ENCODE measurements at regions not wholly inside any gene's neighbourhood (a gene's known extent, or its start where the extent isn't known, plus 50 kb on each side); places are given as distances from the start of the nearest gene placed in this dataset.
A peak's percentile ranks its signal among the peaks of the same experiment; 100 is the strongest.

GRCh38 chr12:62136496-62136895 lies 123.7 kb upstream of the USP15 start:
- Histone ChIP-seq H3K9me3 (ENCODE audit: control insufficient read depth, insufficient read depth, low read depth, low read length) (no peaks in the 10 kb centered on the region), H3K36me3 (ENCODE audit: control insufficient read depth in 2 of 2, insufficient read depth in 1 of 2, low read length in 2 of 2) (no peaks in the 10 kb centered on the region), H3K4me3 (ENCODE audit: low read depth, low read length) (no peak overlapping the region), H3K4me1 (ENCODE audit: control insufficient read depth, insufficient read depth, low read length) (no peaks in the 10 kb centered on the region), H3K27ac (ENCODE audit: extremely low read depth, low read depth, low read length) (no peak overlapping the region)
- CTCF ChIA-PET = interaction anchor here (2.4 kb wide), 1 partner anchor 13 kb away, joined by 9 read pairs; no protein-coding TSS in a partner anchor
- POLR2A ChIA-PET = no interaction called here
- no peak for TF ChIP-seq ZNF580 (tag by site-specific recombination; IDR thresholded peaks at IDR 0.05)

GRCh38 chr12:62138527-62138926 lies 121.7 kb upstream of the USP15 start:
- Histone ChIP-seq H3K9me3 (ENCODE audit: control insufficient read depth, insufficient read depth, low read depth, low read length) (no peaks in the 10 kb centered on the region), H3K36me3 (ENCODE audit: control insufficient read depth in 2 of 2, insufficient read depth in 1 of 2, low read length in 2 of 2) (no peaks in the 10 kb centered on the region), H3K27ac (ENCODE audit: extremely low read depth, low read depth, low read length) (no peak overlapping the region), H3K4me1 (ENCODE audit: control insufficient read depth, insufficient read depth, low read length) (no peaks in the 10 kb centered on the region), H3K4me3 (ENCODE audit: low read depth, low read length) (no peak overlapping the region)
- ChIA-PET CTCF (interaction anchor here (0.6 kb wide), 1 partner anchor 121 kb away, joined by 3 read pairs; no protein-coding TSS in a partner anchor), POLR2A (no interaction called here)
- peak; percentile 63 for TF ChIP-seq GLIS1 (tag by site-specific recombination; IDR thresholded peaks at IDR 0.05)
- no peak for TF ChIP-seq ZNF747 (tag by site-specific recombination; IDR thresholded peaks at IDR 0.05)
- TF ChIP-seq ZNF449 (tag by site-specific recombination; IDR thresholded peaks at IDR 0.05) = no peak
- no peak for TF ChIP-seq ZSCAN18 (tag by site-specific recombination; IDR thresholded peaks at IDR 0.05)
- TF ChIP-seq ZNF302 (tag by site-specific recombination; IDR thresholded peaks at IDR 0.05; ENCODE audit: low read depth) = no peak
- no peak for TF ChIP-seq ZNF391 (tag by site-specific recombination; IDR thresholded peaks at IDR 0.05; ENCODE audit: borderline replicate concordance, low read depth)
- TF ChIP-seq HOXD13 (CRISPR knock-in tag; IDR thresholded peaks at IDR 0.05; ENCODE audit: borderline replicate concordance) = no peak

- Histone ChIP-seq H3K4me1 (ENCODE audit: control insufficient read depth, insufficient read depth, low read length) (no peaks in the 10 kb centered on the region), H3K4me3 (ENCODE audit: low read depth, low read length) (no peak overlapping the region), H3K9me3 (ENCODE audit: control insufficient read depth, insufficient read depth, low read depth, low read length) (no peaks in the 10 kb centered on the region), H3K36me3 (ENCODE audit: control insufficient read depth in 2 of 2, insufficient read depth in 1 of 2, low read length in 2 of 2) (no peaks in the 10 kb centered on the region), H3K27ac (ENCODE audit: extremely low read depth, low read depth, low read length) (no peak overlapping the region)
- ChIA-PET CTCF (no interaction called here), POLR2A (interaction anchor here (0.6 kb wide), 1 partner anchor 17 kb away, joined by 3 read pairs; no protein-coding TSS in a partner anchor)
- TF ChIP-seq ZBTB7A (tag by site-specific recombination; IDR thresholded peaks at IDR 0.05; ENCODE audit: low read depth) (no peak), YY1 (tag by site-specific recombination; IDR thresholded peaks at IDR 0.05) (no peak), GLIS1 (tag by site-specific recombination; IDR thresholded peaks at IDR 0.05) (no peak), ZNF341 (tag by site-specific recombination; IDR thresholded peaks at IDR 0.05; ENCODE audit: low read depth) (no peak), GFI1B (tag by site-specific recombination; IDR thresholded peaks at IDR 0.05) (no peak), ZNF548 (tag by site-specific recombination; IDR thresholded peaks at IDR 0.05) (no peak), ZNF664 (tag by site-specific recombination; IDR thresholded peaks at IDR 0.05) (no peak), ZNF837 (tag by site-specific recombination; IDR thresholded peaks at IDR 0.05) (no peak), ZNF600 (tag by site-specific recombination; IDR thresholded peaks at IDR 0.05) (no peak), PRDM10 (tag by site-specific recombination; IDR thresholded peaks at IDR 0.05) (no peak), ZSCAN16 (tag by site-specific recombination; IDR thresholded peaks at IDR 0.05) (no peak), ZNF529 (tag by site-specific recombination; IDR thresholded peaks at IDR 0.05; ENCODE audit: insufficient replicate concordance) (no peak), ZFHX2 (tag by site-specific recombination; conservative IDR thresholded peaks at IDR 0.05) (no peak), ZNF513 (tag by site-specific recombination; IDR thresholded peaks at IDR 0.05) (no peak), OSR2 (tag by site-specific recombination; IDR thresholded peaks at IDR 0.05) (no peak), ZNF544 (tag by site-specific recombination; IDR thresholded peaks at IDR 0.05) (no peak), ZNF580 (tag by site-specific recombination; IDR thresholded peaks at IDR 0.05) (no peak), ZNF785 (tag by site-specific recombination; IDR thresholded peaks at IDR 0.05) (no peak)
Measured at GRCh38 chr12:62146318-62146717, 113.9 kb upstream of the USP15 start.

Measured in HEK293 (cell line).